NOMO-1 treated with dmso at 0.1 percent for 144 hours (cell line): ENCODE measurements at regions not wholly inside any gene's neighbourhood (a gene's known extent, or its start where the extent isn't known, plus 50 kb on each side); places are given as distances from the start of the nearest gene placed in this dataset.
"Not testable (repeated sequence)": the region's sequence is repeated elsewhere in the genome, so short reads cannot be mapped to it uniquely, and the experiment has no call there.

Experiments
- DNase-seq: peaks from one replicate; lab custom pipeline; 2025; ENCODE audit not compliant: unreplicated experiment; lab: John Stamatoyannopoulos, UW

DNA sequence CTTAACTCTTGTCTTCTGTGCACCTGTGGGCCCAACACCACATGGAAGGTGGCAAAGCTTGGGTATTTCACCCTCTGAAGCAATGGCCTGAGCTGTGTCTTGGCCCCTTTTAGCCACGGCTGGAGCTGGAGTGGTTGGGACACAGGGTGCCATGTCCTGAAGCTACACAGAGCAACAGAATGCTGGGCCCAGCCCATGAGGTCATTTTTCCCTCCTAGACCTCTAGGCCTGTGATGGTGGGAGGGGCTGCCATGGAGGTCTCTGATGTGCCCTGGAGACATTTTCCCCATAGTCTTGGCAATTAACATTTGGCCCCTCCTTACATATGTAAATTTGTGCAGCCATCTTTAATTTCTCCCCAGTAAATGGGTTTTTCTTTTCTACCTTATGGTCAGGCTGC, 620.8 kb downstream of the RFPL4B start:
- no peak for DNase-seq

GRCh38 chr6:112971651-112972050, 624.5 kb downstream of the RFPL4B start:
- no peak for DNase-seq

GRCh38 chr6:112974931-112975330, 627.8 kb downstream of the RFPL4B start:
- DNase-seq = not testable (repeated sequence)

DNA sequence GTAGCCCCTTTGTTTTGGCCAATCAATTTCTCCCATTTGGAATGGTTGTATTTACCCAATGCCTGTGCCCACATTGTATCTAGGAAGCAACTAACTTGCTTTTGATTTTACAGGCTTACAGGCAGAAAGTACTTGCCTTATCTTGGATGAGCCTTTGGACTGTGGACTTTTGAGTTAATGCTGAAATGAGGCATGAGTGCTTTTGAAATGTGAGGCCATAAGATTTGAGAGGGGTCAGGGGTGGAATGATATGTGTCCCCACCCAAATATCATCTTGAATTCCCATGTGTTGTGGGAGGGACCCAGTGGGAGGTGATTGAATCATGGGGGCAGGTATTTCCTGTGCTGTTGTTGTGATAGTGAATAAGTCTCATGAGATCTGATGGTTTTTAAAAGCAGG, 629.4 kb downstream of the RFPL4B start:
- not testable (repeated sequence) for DNase-seq

- no peak for DNase-seq
These were observed 632.7 kb downstream of the RFPL4B start for GRCh38 chr6:112979830-112980229.

DNA sequence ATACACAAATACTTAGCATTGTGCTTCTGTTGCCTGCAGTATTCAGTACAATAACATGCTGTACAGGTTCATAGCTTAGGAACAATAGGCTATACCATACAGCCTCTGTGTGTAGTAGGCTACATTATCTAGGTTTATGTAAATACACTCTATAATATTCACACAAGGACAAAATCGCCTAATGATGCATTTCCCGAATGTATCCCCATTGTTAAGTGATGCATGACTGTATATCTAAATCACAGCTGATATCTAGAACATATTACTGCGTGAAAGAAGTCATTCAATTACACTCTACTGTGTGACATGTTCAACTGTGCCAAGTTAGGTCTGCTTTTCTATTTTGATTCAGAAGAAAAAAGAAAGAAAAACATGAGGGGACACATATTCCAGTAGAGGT, 633.5 kb downstream of the RFPL4B start:
- no peak for DNase-seq

DNA sequence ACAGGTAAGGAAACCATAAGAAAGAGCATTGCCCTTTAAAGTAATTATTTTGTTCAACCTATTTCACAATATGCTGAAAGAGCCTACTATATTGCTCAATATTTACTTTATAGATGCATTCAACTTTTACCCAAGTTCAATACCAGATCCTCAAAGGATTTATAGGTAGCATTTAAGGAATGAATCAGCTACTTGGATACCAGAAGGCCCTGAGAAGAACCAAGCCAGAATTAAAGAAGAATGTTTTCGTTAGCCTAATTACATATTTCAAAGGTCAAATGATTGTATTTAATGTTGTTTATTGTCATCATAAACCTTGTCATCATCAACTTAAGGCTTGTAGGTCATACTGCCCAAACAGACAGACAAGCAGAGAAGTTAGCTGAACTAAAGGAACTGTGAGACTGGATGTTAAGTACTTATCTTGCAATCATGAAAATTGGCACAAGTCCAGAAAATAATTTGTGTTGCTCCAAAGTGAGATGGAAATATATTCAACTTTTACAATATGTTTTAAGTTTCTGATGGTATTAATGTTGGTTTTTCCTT, 636.7 kb downstream of the RFPL4B start:
- DNase-seq = no peak

- no peak for DNase-seq
These were observed 637.8 kb downstream of the RFPL4B start for GRCh38 chr6:112984899-112985298.

GRCh38 chr6:112986321-112986720, 639.2 kb downstream of the RFPL4B start:
- no peak for DNase-seq

GRCh38 chr6:112988748-112989147, 641.6 kb downstream of the RFPL4B start:
- no peak for DNase-seq

DNA sequence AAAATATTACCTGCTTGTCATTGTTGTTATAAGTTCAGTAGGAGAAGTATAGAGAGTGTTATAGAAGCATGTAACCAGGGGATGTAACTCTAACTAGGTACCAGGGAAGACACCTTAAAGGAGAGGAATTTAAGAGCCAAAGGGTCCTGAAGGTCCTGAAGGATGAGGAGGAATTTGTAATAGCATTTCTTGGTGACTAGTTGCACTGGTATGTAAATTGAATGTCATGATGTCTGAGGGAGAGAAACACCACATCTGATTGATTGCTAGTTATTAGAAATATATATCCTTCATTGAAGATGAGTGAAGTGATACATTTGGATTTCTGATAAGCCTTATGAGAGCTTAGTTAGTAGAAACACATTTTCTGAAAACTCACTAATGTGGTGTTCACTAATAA, 643.8 kb downstream of the RFPL4B start:
- no peak for DNase-seq

GRCh38 chr6:112991912-112992311, 644.8 kb downstream of the RFPL4B start:
- DNase-seq = no peak

GRCh38 chr6:112997421-112998085, 650.4 kb downstream of the RFPL4B start:
- no peak for DNase-seq

- no peak for DNase-seq
These were observed 656.9 kb downstream of the RFPL4B start for GRCh38 chr6:113004054-113004453.

- DNase-seq = no peak
These were observed 657.5 kb downstream of the RFPL4B start for GRCh38 chr6:113004470-113005270.

- no peak for DNase-seq
These were observed 659.4 kb downstream of the RFPL4B start for GRCh38 chr6:113006494-113006893.

GRCh38 chr6:113009682-113010081, 662.6 kb downstream of the RFPL4B start:
- DNase-seq = no peak

GRCh38 chr6:113010196-113010989, 663.3 kb downstream of the RFPL4B start:
- no peak for DNase-seq

DNA sequence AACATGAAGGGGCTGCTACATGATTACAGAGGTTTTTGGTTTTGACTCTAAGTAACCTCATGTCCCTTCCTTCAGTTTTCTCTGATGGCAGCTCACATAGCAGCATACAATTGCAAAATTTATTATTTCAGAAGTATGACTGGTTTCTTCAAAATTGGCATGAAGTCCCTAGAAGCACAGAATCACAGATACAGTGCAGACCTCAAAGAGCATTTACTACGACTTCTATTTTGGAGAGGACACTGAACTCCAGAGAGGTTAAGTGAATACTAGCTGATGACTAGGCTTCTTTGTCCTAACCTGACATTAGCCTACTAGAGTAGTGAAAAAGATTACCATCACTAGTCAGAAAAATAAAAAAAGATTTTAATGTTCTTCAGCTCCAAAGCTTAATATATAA, 664.3 kb downstream of the RFPL4B start:
- DNase-seq = no peak

DNA sequence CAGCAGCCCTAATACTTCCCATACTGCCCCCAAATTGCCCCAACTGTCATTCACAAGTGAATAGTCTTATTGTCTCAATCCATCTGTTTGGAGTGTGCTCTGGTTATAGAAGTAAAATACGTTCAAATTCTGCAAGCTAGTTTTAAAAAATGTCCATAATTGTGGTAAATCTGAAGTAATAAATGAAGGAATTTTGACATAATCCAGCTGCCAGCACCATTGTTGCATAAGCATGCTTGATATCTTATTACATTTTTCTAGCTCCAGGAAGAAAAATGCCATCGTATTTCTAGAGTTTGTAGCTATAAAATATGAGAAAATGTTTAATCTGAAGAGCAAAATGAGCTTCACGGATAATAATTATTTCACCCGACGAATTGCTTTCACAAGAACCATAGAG, 664.7 kb downstream of the RFPL4B start:
- DNase-seq = no peak

DNA sequence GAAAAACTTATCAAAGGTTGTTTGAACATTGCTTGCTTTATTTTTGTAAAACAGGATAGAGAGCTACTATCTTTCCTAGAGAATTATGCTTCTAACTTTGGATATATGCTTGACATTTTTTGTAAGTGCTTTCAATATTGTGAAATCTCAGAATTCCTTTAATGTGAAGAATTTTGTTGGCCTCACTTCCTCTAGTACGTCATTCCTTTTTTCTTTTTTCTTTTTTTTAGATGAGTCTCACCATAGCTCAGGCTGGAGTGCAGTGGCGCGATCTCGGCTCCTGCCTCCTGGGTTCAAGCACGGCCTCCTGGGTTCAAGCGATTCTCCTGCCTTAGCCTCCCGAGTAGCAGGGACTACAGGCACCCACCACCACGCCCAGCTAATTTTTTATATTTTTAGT, 668.1 kb downstream of the RFPL4B start:
- DNase-seq = no peak

DNA sequence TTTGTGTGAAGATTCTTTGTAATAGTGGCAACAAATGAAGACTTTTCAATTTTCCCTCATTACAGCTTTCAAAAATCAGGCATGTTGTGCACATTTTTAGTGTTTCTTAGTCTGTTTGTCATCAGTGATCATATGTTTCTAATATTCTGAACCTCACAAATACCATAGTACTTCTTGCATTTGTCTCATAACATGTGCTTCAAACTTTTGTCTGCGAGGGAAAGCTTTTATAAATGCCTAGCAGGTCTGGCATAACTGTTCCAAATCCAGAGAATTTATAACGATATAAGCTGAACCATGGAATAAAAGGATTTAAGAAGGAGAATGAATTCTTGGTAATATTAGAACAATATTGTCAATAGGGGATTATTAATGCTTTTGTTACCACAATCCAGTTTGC, 670.2 kb downstream of the RFPL4B start:
- DNase-seq = no peak
